ENCODE measurements at regions not wholly inside any gene's neighbourhood (a gene's known extent, or its start where the extent isn't known, plus 50 kb on each side); places are given as distances from the start of the nearest gene placed in this dataset.
"Not testable (repeated sequence)": the region's sequence is repeated elsewhere in the genome, so short reads cannot be mapped to it uniquely, and the experiment has no call there.

DNA sequence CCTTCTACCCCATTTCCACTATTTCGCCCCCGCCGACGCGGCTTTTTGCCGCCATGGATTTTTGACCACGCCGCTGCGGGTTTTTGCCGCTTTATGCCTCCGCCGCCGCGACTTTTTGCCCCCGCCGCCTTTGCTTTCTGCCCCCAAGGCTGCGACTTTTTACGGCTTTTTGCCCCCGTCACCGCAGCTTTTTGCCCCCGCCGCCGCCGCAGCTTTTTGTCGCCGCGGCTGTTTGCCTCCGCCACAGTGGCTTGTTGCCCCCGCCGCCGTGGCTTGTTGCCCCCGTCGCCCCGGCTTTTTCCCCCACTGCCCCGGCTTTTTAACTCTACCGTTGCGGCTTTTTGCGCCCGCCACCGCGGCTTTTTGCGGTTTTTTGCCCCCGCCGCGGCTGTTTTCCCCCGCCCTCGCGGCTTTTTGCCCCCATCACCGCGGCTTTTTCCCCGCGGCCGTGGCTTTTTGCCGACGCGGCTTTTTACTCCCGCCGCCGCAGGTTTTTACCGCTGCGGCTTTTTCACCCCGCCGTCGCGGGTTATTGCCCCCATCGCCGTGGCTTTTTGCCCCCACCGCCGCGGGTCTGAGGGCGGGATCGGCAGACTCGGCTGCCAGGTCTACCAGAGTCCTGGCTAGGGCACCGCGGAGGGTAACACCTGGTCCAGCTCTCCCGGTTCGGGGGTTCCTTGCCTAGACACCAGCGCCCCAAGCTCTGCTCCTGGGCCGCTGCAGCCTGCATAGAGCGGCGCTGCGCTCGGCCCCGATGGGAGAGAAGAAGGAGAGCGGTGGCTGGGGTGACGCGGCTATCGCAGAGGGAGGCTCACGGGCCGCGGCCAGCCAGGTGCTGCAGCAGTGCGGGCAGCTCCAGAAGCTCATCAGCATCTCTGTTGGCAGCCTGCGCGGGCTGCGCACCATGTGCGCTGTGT lies 562.7 kb upstream of the WSB1 start:
- in situ Hi-C loops (cut with HindIII; ENCODE audit: low pct_ligation_motif_present, low pct_unique_long_range_greater_than_20kb, low sequenced_read_pairs): no loop called here
- DNase-seq: no peak

DNA sequence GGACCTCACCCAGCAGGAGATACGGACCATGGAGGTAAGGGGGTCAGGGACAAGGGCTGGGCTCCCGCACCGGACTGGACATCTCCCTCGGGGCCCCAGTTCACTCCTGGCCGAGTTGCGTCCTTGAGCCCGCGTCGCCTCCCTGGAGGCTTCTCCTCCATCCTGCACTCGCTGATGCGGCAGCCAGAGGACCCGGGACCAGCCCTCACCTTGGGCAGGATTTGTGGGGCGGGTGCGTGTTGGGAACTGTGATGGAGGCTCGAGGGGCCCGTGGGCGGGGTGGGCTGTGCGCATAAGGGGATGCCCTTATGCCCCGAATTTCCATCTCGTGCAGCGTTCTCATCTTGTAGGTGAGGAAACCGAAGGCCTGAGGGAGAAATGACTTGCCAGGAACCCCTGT lies 562.0 kb upstream of the WSB1 start:
- DNase-seq; in situ Hi-C loops (cut with HindIII; ENCODE audit: low pct_ligation_motif_present, low pct_unique_long_range_greater_than_20kb, low sequenced_read_pairs): not testable (repeated sequence)

DNA sequence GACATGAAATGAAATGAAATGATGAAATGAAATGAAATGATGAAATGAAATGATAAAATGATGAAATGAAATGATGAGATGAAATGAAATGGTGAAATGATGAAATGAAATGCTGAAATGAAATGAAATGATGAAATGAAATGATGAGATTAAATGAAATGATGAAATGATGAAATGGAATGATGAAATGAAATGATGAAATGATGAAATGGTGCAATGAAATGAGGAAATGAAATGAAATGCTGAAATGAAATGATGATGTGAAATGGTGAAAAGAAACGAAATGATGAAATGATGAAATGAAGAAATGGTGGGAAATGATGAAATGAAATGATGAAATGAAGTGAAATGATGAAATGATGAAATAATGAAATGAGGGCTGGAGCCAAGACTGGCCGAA lies 559.1 kb upstream of the WSB1 start:
- DNase-seq; in situ Hi-C loops (cut with HindIII; ENCODE audit: low pct_ligation_motif_present, low pct_unique_long_range_greater_than_20kb, low sequenced_read_pairs): not testable (repeated sequence)

DNA sequence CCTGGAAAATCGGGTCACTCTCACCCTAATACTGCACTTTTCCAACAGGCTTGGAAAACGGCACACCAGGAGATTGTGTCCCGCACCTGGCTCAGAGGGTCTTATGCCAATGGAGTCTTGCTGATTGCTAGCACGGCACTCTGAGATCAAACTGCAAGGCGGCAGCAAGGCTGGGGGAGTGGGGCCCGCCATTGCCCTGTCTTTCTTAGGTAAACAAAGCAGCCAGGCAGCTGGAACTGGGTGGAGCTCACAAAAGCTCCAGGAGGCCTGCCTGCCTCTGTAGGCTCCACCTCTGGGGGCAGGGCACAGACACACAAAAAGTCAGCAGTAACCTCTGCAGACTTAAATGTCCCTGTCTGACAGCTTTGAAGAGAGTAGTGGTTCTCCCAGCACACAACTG lies 557.9 kb upstream of the WSB1 start:
- in situ Hi-C loops (cut with HindIII; ENCODE audit: low pct_ligation_motif_present, low pct_unique_long_range_greater_than_20kb, low sequenced_read_pairs); DNase-seq: not testable (repeated sequence)

DNA sequence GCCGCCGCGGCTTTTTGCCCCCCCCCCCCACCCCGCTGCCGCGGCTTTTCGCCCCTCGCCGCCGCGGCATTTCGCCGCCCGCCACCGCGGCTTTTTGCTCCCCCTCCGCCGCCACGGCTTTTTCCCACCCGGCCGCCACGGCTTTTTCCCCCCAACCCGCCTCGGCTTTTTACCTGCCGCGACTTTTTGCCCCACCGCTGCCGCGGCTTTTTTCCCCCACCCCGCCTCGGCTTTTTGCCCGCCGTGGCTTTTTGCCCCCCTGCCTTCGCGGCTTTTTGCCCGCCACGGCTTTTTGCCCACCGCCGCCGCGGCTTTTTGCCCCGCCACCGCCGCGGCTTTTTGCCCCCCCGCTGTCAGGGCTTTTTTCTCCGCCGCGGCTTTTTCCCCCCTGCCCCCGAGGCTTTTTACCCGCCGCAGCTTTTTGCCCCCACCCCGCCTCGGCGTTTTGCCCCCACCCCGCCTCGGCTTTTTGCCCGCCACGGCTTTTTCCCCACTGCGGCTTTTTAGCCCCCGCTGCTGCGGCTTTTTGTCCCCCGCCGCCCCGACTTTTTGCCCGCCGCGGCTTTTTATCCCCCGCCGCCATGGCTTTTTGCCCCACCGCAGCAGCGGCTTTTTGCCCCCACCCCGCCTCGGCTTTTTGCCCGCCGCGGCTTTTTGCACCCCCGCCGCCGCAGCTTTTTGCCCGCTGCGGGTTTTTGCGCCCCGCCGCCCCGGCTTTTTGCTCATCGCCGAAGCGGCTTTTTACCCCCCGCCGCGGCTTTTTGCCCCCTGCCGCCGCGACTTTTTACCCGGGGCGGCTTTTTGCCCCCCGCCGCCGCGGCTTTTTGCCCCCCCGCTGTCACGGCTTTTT lies 527.8 kb upstream of the WSB1 start:
- no peak for DNase-seq
- in situ Hi-C loops (cut with HindIII; ENCODE audit: low pct_ligation_motif_present, low pct_unique_long_range_greater_than_20kb, low sequenced_read_pairs): no loop called here

DNA sequence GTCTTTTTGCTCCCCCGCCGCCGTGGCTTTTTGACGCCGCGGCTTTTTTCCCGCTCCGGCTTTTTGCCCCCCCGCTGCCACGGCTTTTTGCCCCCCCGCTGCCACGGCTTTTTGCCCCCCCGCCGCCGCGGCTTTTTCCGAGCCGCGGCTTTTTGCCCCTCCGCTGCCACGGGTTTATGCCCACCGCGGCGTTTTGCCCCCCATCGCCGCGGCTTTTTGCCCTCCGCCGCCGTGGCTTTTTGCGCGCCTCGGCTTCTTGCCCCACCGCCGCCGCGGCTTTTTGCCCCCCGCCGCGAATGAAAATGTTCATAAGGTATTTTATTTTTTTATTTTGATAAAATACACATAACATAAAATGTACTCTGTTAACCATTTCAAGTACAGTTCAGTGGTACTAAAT lies 527.2 kb upstream of the WSB1 start:
- in situ Hi-C loops (cut with HindIII; ENCODE audit: low pct_ligation_motif_present, low pct_unique_long_range_greater_than_20kb, low sequenced_read_pairs): no loop called here
- no peak for DNase-seq

DNA sequence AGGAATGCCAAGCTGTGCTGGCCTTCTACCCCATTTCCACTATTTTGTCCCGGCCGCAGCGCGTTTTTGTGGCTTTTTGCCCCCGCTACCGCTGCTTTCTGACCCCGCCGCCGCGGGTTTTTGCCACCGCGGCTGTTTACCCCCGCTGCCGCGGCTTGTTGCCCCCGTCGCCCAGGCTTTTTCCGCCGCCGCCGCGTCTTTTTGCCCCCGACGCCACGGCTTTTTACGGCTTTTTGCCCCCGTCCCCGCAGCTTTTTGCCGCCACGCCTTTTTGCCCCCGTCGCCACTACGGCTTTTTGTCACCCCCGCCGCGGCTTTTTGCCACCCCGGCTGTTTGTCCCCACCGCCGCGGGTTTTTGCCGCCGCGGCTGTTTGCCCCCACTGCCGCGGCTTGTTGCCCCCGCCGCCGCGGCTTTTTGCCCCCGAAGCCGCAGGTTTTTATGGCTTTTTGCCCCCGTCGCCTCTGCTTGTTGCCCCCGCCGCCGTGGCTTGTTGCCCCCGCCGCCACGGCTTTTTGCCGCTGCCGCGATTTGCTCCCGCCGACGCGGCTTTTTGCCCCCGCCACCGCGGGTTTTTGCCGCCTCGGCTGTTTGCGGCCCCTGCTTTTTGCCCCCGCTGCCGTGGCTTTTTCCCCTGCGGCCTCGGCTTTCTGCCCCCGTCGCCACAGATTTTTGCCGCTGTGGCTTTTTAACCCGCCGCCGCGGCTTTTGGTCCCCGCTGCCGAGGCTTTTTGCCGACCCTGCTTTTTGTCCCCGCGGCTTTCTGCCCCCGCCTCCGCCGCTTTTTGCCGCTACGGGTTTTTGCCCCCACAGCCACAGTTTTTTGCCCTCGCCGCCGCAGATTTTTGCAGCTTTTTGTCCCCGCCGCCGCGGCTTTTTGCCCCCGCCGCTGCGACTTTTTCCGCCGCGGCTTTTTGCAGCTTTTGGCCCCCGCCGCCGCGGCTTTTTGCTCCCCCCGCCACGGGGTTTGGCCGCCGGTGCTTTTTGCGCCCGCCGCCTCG lies 520.4 kb upstream of the WSB1 start:
- no peak for DNase-seq
- in situ Hi-C loops (cut with HindIII; ENCODE audit: low pct_ligation_motif_present, low pct_unique_long_range_greater_than_20kb, low sequenced_read_pairs): no loop called here

DNA sequence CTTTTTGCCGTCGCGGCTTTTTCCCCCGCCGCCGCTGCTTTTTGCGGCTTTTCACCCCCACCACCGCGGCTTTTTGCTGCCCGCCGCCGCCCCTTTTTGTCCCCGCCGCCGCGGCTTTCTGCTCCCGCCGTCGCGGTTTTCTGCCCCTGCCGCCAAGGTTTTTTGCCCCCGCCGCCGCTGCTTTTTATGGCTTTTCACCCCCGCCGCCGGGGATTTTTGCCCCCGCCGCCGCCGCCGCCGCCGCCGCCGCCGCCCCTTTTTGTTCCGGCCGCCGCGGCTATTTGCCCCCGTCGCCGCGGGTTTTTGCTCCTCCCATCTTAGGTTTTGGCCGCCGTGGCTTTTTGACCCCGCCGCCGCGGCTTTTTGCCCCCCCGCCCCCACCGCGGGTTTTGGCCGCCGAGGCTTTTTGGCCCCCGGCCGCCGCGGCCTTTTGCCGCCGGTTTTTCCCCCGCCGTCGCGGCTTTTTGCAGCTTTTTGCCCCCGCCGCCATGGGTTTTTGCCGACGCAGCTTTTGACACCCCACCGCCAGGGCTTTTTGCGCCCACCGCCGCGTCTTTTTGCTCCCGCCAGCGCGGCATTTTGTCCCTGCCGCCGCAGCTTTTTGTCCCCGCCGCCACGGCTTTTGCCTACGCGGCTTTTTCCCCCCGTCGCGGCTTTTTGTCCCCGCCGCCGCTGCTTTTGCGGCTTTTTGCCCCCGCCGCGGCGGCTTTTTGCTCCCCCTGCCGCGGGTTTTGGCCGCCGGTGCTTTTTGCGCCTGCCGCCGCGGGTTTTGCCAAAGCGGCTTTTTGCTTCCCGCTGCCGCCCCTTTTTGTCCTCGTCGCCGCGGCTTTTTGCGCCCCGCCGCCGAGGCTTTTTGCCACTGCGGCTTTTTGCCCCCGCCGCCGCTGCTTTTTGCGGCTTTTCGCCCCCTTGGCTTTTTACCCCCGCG lies 519.4 kb upstream of the WSB1 start:
- in situ Hi-C loops (cut with HindIII; ENCODE audit: low pct_ligation_motif_present, low pct_unique_long_range_greater_than_20kb, low sequenced_read_pairs): no loop called here
- no peak for DNase-seq

DNA sequence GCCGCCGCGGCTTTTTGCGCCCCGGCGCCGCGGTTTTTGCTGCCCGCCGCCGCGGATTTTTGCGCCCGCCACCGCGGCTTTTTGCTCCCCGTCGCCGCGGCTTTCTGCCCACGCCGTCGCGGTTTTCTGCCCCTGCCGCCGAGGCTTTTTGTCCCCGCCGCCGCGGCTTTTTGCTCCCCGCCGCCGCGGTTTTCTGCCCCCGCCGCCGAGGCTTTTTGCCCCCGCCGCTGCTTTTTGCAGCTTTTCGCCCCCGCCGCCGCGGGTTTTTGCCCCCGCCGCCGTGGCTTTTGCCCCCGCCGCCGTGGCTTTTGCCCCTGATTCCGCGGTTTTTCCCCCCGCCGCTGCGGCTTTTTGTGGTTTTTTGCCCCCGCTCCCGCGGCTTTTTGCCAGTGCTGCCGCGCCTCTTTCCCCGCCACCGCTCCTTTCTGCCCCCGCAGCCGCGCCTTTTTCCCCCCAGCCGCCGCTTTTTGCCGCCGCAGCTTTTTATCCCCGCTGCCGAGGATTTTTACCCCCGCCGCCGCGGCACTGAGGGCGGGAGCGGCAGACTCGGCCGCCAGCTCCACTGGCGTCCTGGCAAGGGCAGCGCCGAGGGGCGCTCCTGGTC lies 518.6 kb upstream of the WSB1 start:
- no peak for DNase-seq
- in situ Hi-C loops (cut with HindIII; ENCODE audit: low pct_ligation_motif_present, low pct_unique_long_range_greater_than_20kb, low sequenced_read_pairs): no loop called here

DNA sequence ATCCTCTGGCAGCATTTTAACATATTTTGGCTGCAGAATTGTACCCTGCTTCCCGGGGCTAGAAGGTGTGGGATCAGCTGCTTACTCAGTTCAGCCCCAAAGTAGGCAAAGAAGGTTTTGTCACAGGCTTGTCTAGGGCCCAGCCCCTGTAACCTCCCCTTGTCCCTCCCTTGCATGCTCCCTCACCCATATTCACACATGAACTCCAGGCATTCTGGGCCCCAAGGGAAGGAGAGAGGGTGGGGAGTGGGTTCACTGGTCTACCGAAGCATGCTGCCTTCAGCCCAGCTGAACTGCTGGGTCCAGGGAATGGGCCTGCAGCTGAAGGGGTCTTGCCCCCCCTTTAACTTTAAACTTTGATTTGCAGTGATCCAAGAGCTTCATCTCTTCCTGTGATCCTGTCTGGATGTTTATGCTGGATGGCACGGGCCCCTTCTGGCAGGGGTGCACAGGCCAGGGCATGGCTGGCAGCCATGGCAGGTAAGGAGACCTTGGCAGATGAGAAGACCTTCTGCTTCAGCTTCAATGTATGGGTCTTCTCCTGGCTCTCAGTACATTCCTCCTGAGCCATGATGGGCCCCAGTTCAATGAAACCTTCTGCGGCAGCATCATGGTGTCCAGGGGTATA lies 513.6 kb upstream of the WSB1 start:
- DNase-seq; in situ Hi-C loops (cut with HindIII; ENCODE audit: low pct_ligation_motif_present, low pct_unique_long_range_greater_than_20kb, low sequenced_read_pairs): not testable (repeated sequence)

DNA sequence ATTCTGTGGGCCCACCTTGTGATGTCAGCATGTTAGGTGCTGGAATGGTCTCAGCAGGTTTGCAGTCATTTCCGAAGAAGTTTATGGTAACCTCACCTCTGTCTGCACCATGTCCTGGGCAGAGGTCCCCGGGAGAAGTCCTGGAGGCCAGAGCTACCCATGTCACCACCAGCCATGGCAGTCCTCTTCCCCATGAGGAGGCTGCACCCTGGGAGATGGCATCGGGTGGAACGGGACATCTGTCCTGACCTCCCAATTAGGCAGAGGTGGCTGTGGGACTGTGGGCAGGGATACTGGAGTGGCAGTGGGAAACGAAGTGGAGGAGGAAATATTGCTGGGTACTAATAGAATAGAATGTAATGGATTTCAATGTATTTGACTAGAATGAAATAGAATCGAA lies 511.8 kb upstream of the WSB1 start:
- in situ Hi-C loops (cut with HindIII; ENCODE audit: low pct_ligation_motif_present, low pct_unique_long_range_greater_than_20kb, low sequenced_read_pairs): no loop called here
- DNase-seq: no peak

DNA sequence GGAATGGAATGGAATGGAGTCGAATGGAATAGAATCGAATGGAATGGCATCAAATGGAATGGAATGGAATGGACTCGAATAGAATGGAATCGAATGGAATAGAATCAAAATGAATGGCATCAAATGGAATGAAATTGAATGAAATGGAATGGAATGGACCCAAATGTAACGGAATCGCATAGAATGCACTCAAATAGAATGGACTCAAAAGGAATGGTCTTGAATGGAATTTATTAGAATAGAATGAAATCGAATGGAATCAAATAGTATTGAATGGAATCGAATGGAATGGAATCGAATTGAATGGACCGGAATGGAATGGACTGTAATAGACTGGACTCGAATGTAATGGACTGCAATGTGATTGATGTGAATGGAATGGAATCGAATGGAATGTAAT lies 501.4 kb upstream of the WSB1 start:
- peak; percentile 9 for DNase-seq
- in situ Hi-C loops (cut with HindIII; ENCODE audit: low pct_ligation_motif_present, low pct_unique_long_range_greater_than_20kb, low sequenced_read_pairs): no loop called here

DNA sequence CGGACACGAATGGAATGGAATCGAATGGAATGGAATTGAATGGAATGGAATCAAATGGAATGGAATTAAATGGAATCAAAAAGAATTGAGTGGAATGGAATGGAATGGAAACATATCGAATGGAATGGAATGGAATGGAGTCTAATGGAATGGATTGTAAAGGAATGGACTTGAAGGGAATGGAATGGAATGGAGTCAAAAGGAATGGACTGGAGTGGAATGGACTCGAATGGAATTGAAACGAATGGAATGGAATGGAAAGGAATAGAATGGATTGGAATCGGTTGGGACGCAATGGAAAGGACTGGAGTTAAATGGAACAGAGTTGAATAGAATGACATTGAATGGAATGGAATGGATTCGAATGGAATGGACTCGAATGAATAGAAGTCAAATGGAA lies 486.9 kb upstream of the WSB1 start:
- in situ Hi-C loops (cut with HindIII; ENCODE audit: low pct_ligation_motif_present, low pct_unique_long_range_greater_than_20kb, low sequenced_read_pairs): no loop called here

DNA sequence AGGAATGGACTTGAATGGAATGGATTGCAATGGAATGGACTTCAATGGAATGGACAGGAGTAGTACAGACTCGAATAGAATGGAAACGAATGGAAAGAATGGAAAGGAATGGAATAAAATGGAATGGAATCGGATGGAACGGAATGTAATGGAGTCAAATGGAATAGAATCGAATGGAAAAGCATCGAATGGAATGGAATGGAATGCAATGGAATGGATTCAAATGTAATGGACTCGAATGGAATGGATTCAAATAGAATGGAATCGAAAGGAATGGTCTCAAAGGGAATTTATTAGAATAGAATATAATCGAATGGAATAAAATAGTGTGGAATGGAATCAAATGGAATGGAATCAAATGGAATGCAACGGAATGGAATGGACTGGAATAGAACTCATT lies 484.9 kb upstream of the WSB1 start:
- DNase-seq: no peak
- in situ Hi-C loops (cut with HindIII; ENCODE audit: low pct_ligation_motif_present, low pct_unique_long_range_greater_than_20kb, low sequenced_read_pairs): no loop called here

More for the DNA sequence above, 486.9 kb upstream of the WSB1 start:
- no peak for DNase-seq

DNA sequence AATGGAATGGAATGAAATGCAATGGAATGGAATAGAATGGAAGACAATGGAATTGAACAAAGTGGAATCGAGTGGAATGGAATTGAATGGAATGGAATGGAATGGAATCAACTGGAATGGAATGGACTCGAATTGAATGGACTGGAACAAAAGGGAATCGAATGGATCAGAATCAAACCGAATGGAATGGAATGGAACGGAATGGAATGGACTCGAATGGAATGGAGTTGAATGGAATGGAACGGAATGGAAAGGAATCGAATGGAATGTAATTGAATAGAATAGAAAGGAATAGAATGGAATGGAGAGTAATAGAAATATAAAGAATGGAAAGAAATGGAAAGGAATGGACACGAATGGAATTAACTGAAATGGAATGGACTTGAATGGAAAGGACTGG lies 475.2 kb upstream of the WSB1 start:
- no peak for DNase-seq
- in situ Hi-C loops (cut with HindIII; ENCODE audit: low pct_ligation_motif_present, low pct_unique_long_range_greater_than_20kb, low sequenced_read_pairs): no loop called here
